GM23248 (cell line): ENCODE measurements at regions not wholly inside any gene's neighbourhood (a gene's known extent, or its start where the extent isn't known, plus 50 kb on each side); places are given as distances from the start of the nearest gene placed in this dataset.

Experiments used
- DNase-seq: peaks from one replicate; pipeline ENCODE4 v3.0.0-alpha.2; 2015
- H2AFZ ChIP-seq: fragments of 200-600 bp; sonication (generic); 2 replicates; pipeline ENCODE4 v1.6.1; 2016; ENCODE audit warnings: antibody characterized with exemption
- H3F3A ChIP-seq: fragments of 200-600 bp; sonication (generic); 2 replicates; pipeline ENCODE4 v1.6.1; 2016; ENCODE audit warnings: mild to moderate bottlenecking, antibody characterized with exemption, mixed run types; ENCODE audit not compliant: insufficient read depth
- H3K27ac ChIP-seq: fragments of 200-600 bp; sonication (generic); 2 replicates; pipeline ENCODE4 v1.5.1; 2016; ENCODE audit warnings: mild to moderate bottlenecking
- H3K27me3 ChIP-seq: fragments of 200-600 bp; sonication (generic); replicated peaks from 2 replicates; pipeline ENCODE4 v1.6.1; 2016; ENCODE audit warnings: mild to moderate bottlenecking; ENCODE audit not compliant: insufficient read depth
- H3K36me3 ChIP-seq: fragments of 200-600 bp; sonication (generic); 2 replicates; pipeline ENCODE4 v1.6.1; 2016; ENCODE audit warnings: low read depth, mild to moderate bottlenecking
- H3K4me1 ChIP-seq: fragments of 200-600 bp; sonication (generic); 2 replicates; pipeline ENCODE4 v1.6.1; 2016; ENCODE audit warnings: mild to moderate bottlenecking; ENCODE audit not compliant: insufficient read depth
- H3K4me2 ChIP-seq: fragments of 200-600 bp; sonication (generic); one replicate; pipeline ENCODE4 v1.6.1; 2016; ENCODE audit warnings: mild to moderate bottlenecking; ENCODE audit not compliant: unreplicated experiment
- H3K4me3 ChIP-seq: fragments of 200-600 bp; sonication (generic); 2 replicates; pipeline ENCODE4 v1.5.1; 2016; ENCODE audit warnings: mild to moderate bottlenecking
- H3K79me2 ChIP-seq: fragments of 200-600 bp; sonication (generic); 2 replicates; pipeline ENCODE4 v1.6.1; 2016; ENCODE audit warnings: mild to moderate bottlenecking; ENCODE audit not compliant: insufficient read depth
- H3K9ac ChIP-seq: fragments of 200-600 bp; sonication (generic); 2 replicates; pipeline ENCODE4 v1.6.1; 2016; ENCODE audit warnings: mild to moderate bottlenecking
- H3K9me2 ChIP-seq: fragments of 200-600 bp; sonication (generic); 2 replicates; pipeline ENCODE4 v1.6.1; 2016; ENCODE audit warnings: mixed run types, mild to moderate bottlenecking, moderate library complexity; ENCODE audit not compliant: insufficient read depth
- H3K9me3 ChIP-seq: fragments of 200-600 bp; sonication (generic); one replicate; pipeline ENCODE4 v1.6.1; 2017; ENCODE audit warnings: low read depth
- H4K20me1 ChIP-seq: fragments of 200-600 bp; sonication (generic); 2 replicates; pipeline ENCODE4 v1.6.0; 2016; ENCODE audit not compliant: insufficient read depth
- EZH2 ChIP-seq: fragments of 200-600 bp; sonication (generic); IDR thresholded peaks from 2 replicates; pipeline ENCODE4 v1.6.1; 2018; ENCODE audit warnings: antibody characterized with exemption, mild to moderate bottlenecking; ENCODE audit not compliant: insufficient read depth, poor library complexity, severe bottlenecking
- EZH2phosphoT487 ChIP-seq: fragments of 200-600 bp; sonication (generic); IDR thresholded peaks from 2 replicates; pipeline ENCODE4 v1.6.1; 2018; ENCODE audit warnings: antibody characterized with exemption, moderate library complexity, mild to moderate bottlenecking, low read depth; ENCODE audit not compliant: insufficient read depth
- WGBS, 2 experiments: methylation state at CpG; one replicate each; pipeline ENCODE4 v1.1.6; 2015 to 2017; ENCODE audit warnings: low lambda C conversion rate in 2 of 2, low coverage in 1 of 2; ENCODE audit errors: missing lambda C conversion rate in 2 of 2; 5-methylcytosine and 5-hydroxymethylcytosine counted together
- in situ Hi-C: fragments of 300-500 bp; cut with MboI; formaldehyde crosslinking; loops from 2 replicates; pipeline ENCODE4 v1.15.0; 2020

DNA sequence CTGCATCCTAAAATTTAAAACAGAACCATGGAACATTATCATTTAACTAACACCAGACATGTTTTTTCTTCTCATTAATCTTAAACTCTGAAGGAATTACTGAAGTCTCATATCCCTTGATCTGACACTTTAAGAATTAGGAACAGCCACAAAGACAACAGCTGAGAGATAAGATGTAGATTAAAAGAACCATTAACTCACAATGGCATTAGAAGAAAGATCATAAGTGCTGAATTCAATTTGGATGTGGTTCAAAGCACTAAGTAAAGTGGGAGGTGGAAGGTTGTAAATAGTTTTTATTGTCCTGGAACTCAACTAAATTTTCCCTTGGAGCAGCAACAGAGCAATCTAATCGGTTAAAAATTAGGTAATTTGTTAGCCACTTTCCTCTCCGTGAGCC, 199.0 kb upstream of the ATP2B1 start:
- Histone ChIP-seq H3K27me3 (no peaks in the 10 kb centered on the region), H3K4me3 (no peak overlapping the region), H3K9ac (no peak overlapping the region), H3K36me3 (no peaks in the 10 kb centered on the region), H4K20me1 (no peaks in the 10 kb centered on the region), H3K79me2 (no peaks in the 10 kb centered on the region), H3K27ac (no peak overlapping the region), H3F3A (no peaks in the 10 kb centered on the region), H3K4me2 (no peak overlapping the region), H2AFZ (no peak overlapping the region), H3K9me3 (no peaks in the 10 kb centered on the region), H3K4me1 (no peaks in the 10 kb centered on the region), H3K9me2 (no peaks in the 10 kb centered on the region)
- no peak for DNase-seq
- in situ Hi-C loops: no loop called here
- 31 to 40% methylated on average over 2 of the region's 2 CpGs for WGBS, 2 experiments
- TF ChIP-seq EZH2 (no peak), EZH2phosphoT487 (no peak)

DNA sequence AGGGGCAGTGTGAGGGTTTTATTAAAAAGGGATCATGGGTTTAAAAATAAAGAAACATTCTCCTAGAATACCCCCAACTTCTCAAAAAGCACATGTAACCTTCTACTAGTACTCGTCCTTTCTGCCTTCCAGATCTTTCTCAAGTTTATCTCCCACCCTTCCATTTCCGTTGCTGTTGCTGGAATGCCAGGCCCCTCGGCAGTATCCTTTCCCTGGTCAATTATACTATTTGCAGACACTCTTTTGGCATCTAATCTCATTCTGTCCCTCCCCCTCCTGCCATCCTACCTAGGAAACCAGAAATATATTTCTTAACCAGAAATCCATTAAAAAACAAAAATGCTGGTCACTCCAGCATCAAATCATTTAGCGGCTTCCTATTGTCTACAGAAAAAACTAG, 198.2 kb upstream of the ATP2B1 start:
- Histone ChIP-seq H4K20me1 (no peaks in the 10 kb centered on the region), H3K4me2 (no peak overlapping the region), H3K27me3 (no peaks in the 10 kb centered on the region), H3F3A (no peaks in the 10 kb centered on the region), H3K27ac (no peak overlapping the region), H3K9me2 (no peaks in the 10 kb centered on the region), H3K4me1 (no peaks in the 10 kb centered on the region), H2AFZ (no peak overlapping the region), H3K9ac (no peak overlapping the region), H3K4me3 (no peak overlapping the region), H3K79me2 (no peaks in the 10 kb centered on the region), H3K9me3 (no peaks in the 10 kb centered on the region), H3K36me3 (no peaks in the 10 kb centered on the region)
- no peak for DNase-seq
- in situ Hi-C loops: no loop called here
- no peak for TF ChIP-seq EZH2phosphoT487
- no peak for TF ChIP-seq EZH2
- WGBS, 2 experiments: 91 to 93% methylated on average over 4 of the region's 4 CpGs

DNA sequence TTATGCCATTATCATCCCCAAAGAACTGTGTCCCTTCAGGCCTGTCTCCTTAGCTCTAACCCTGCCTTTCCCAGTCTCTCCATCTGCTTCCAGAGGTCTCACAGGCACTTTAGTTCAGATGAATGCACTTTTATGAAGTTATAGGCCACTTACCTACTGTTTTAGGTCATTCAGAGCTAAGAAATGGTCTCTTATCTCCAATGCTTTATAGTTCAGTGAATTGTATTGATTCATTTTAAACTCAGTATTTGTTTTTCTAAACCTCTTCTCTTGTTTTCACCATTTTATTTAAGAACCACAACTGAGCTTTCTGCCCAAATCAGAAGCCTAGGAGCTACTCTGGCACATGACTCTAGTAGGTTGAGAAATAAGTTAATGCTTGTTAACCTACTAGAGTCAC, 197.5 kb upstream of the ATP2B1 start:
- TF ChIP-seq EZH2phosphoT487 (no peak), EZH2 (no peak)
- no peaks in the 10 kb centered on the region for H4K20me1 ChIP-seq
- no peaks in the 10 kb centered on the region for H3K9me2 ChIP-seq
- no peak overlapping the region for H3K4me3 ChIP-seq
- in situ Hi-C loops: no loop called here
- H3K9ac ChIP-seq: no peak overlapping the region
- no peaks in the 10 kb centered on the region for H3K36me3 ChIP-seq
- H3K27me3 ChIP-seq: no peaks in the 10 kb centered on the region
- H3F3A ChIP-seq: no peaks in the 10 kb centered on the region
- no peak overlapping the region for H3K27ac ChIP-seq
- no peaks in the 10 kb centered on the region for H3K4me1 ChIP-seq
- no peak for DNase-seq
- no peak overlapping the region for H2AFZ ChIP-seq
- H3K9me3 ChIP-seq: no peaks in the 10 kb centered on the region
- H3K4me2 ChIP-seq: no peak overlapping the region
- H3K79me2 ChIP-seq: no peaks in the 10 kb centered on the region

DNA sequence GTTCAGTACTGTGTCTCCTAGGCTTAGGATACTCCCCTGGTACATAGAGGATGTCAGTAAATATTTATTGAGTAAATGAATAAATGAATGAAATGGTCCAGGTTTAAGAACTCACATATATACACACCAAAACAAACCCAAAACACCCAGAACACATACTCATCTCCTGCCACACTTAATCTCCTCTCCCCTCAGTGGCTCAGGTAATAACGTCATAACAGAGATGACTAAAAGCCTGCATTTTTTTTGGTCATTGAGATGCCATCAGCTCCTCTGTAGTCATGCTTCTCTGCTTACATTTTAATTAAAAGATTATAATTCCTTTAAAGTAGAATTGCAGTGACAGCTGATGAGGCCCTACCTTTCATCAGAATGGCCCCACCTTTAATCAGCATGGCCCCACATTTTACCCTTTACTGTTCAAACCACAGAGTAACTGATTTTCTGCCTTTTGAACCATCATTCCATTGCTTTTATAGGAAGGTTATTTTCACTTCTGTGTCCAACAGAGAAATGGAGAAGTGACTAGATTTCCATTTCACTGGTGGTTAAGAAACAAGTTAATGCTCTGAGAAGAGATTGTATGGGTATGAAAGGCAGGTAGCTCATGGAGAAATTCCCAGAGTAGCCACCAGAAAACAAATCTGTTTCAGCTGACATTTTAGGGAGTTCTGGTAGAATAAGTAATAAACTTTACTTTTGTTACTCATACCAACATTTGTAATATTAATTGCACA, 193.4 kb upstream of the ATP2B1 start:
- no peaks in the 10 kb centered on the region for H4K20me1 ChIP-seq
- no peak for DNase-seq
- H3K79me2 ChIP-seq: no peaks in the 10 kb centered on the region
- no peaks in the 10 kb centered on the region for H3K4me1 ChIP-seq
- no peaks in the 10 kb centered on the region for H3K36me3 ChIP-seq
- 43 to 46% methylated on average over 1 of the region's 1 CpG for whole genome bisulfite sequencing, 2 experiments
- H3K9me3 ChIP-seq: no peaks in the 10 kb centered on the region
- H3F3A ChIP-seq: no peaks in the 10 kb centered on the region
- H3K4me3 ChIP-seq: no peak overlapping the region
- in situ Hi-C loops: no loop called here
- H3K27me3 ChIP-seq: no peaks in the 10 kb centered on the region
- no peak overlapping the region for H3K4me2 ChIP-seq
- no peak overlapping the region for H3K27ac ChIP-seq
- no peak for TF ChIP-seq EZH2phosphoT487
- no peak overlapping the region for H3K9ac ChIP-seq
- H2AFZ ChIP-seq: no peak overlapping the region
- no peaks in the 10 kb centered on the region for H3K9me2 ChIP-seq

DNA sequence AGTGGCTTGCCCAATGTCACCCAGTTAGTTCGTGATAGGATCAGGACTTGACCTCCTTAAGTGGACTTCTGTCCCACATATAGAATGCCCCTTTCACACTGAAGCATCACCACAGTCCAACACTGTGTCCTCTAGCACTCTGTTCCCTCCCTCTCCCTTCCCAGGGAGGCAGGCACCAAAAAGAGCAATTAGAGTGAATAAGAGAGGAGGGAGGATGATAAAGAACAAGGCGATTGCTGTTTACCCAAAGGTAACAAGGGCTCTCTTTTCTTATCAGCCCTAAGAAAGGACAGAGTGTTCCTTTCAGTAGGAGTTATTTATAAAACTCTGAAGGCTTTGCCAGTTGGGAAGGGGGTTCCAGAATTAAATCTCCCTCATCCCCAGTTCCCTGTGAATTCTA, 192.7 kb upstream of the ATP2B1 start:
- Histone ChIP-seq H3K4me2 (no peak overlapping the region), H4K20me1 (no peaks in the 10 kb centered on the region), H3K79me2 (no peaks in the 10 kb centered on the region), H3K9me2 (no peaks in the 10 kb centered on the region), H2AFZ (no peak overlapping the region), H3K4me1 (no peaks in the 10 kb centered on the region), H3K27me3 (no peaks in the 10 kb centered on the region), H3F3A (no peaks in the 10 kb centered on the region), H3K27ac (no peak overlapping the region), H3K9ac (no peak overlapping the region), H3K4me3 (no peak overlapping the region), H3K9me3 (no peaks in the 10 kb centered on the region), H3K36me3 (no peaks in the 10 kb centered on the region)
- TF ChIP-seq EZH2: no peak
- TF ChIP-seq EZH2phosphoT487: no peak
- in situ Hi-C loops: no loop called here
- 63 to 73% methylated on average over 2 of the region's 2 CpGs for WGBS, 2 experiments
- no peak for DNase-seq
